K562 (cell line): ENCODE measurements at regions not wholly inside any gene's neighbourhood (a gene's known extent, or its start where the extent isn't known, plus 50 kb on each side); places are given as distances from the start of the nearest gene placed in this dataset.

Experiments
- CEBPB ChIP-seq: fragments of 450-650 bp; IDR thresholded peaks from 2 replicates; pipeline ENCODE4 v1.6.1; 2016; ENCODE audit warnings: missing genetic modification characterization, missing compliant biosample characterization
- CTCF ChIP-seq, 3 experiments: IDR thresholded peaks in 2 of 3; conservative IDR thresholded peaks in 1 of 3; 2 replicates each; pipeline ENCODE4 v1.5.1; 2011 to 2012; ENCODE audit warnings: low read length in 3 of 3, mild to moderate bottlenecking in 3 of 3, control low read depth in 2 of 3, improper control_type of control experiment in 1 of 3, inconsistent platforms in 1 of 3, low read depth in 1 of 3, mixed read lengths in 1 of 3, moderate library complexity in 1 of 3; ENCODE audit not compliant: insufficient read depth in 2 of 3
- ERF ChIP-seq: fragments of 450-650 bp; formaldehyde crosslinking; IDR thresholded peaks from 2 replicates; pipeline ENCODE4 v1.4.0; 2020; ENCODE audit warnings: mild to moderate bottlenecking, mixed read lengths
- IRF9 ChIP-seq: fragments of 450-650 bp; IDR thresholded peaks from 2 replicates; pipeline ENCODE4 v1.6.1; 2016; ENCODE audit warnings: missing biosample characterization, missing genetic modification characterization
- JUN ChIP-seq, 2 experiments: sonication (generic) in 1 of 2; formaldehyde crosslinking in 1 of 2; IDR thresholded peaks; 2 replicates each; pipeline versions ENCODE4 v1.6.1 to v1.8.0; 2012 to 2022; ENCODE audit warnings: borderline replicate concordance in 2 of 2, mild to moderate bottlenecking in 2 of 2, improper control_type of control experiment in 1 of 2, low read depth in 1 of 2, low read length in 1 of 2, missing genetic modification reagents in 1 of 2
- PCBP2 ChIP-seq: fragments of 200-400 bp; formaldehyde crosslinking; IDR thresholded peaks from 2 replicates; pipeline ENCODE4 v1.6.1; 2018; ENCODE audit warnings: low read length, low read depth, mild to moderate bottlenecking, moderate library complexity; ENCODE audit not compliant: poor library complexity, severe bottlenecking
- POLR2A ChIP-seq: fragments of 450-650 bp; conservative IDR thresholded peaks from 2 replicates; pipeline ENCODE4 v1.6.1; 2016
- POLR2AphosphoS2 ChIP-seq: IDR thresholded peaks from 2 replicates; pipeline ENCODE4 v1.6.1; 2012; ENCODE audit warnings: low read length, improper control_type of control experiment
- SMARCA4 ChIP-seq: fragments of 450-650 bp; IDR thresholded peaks from 2 replicates; pipeline ENCODE4 v1.6.1; 2016
- ZNF644 ChIP-seq: fragments of 200-800 bp; sonication (Bioruptor generic); IDR thresholded peaks from 2 replicates; pipeline ENCODE4 v1.6.1; 2016; ENCODE audit warnings: low read depth, missing genetic modification characterization, missing compliant biosample characterization
- TF ChIP-seq, protein P1 (sequence below): fragments of 450-650 bp; IDR thresholded peaks from 2 replicates; pipeline ENCODE4 v1.6.1; 2014; ENCODE audit warnings: low read depth, mild to moderate bottlenecking, moderate library complexity, borderline replicate concordance

GRCh38 chr16:8373676-8374431, 216.5 kb downstream of the TMEM114 start:
- TF ChIP-seq SMARCA4 = no peak
- no peak for TF ChIP-seq IRF9 (tag)
- TF ChIP-seq JUN (IDR thresholded peaks at IDR 0.05; ENCODE audit: borderline replicate concordance, low read depth, low read length) = no peak
- TF ChIP-seq JUN (CRISPR knock-in tag; IDR thresholded peaks at IDR 0.05; ENCODE audit: borderline replicate concordance) = no peak
- no peak for TF ChIP-seq CEBPB (tag)
- no peak for TF ChIP-seq CTCF (IDR thresholded peaks at IDR 0.05 in 2 of 3, conservative IDR thresholded peaks at IDR 0.05 in 1 of 3; ENCODE audit: insufficient read depth in 2 of 3, low read depth in 1 of 3, low read length in 3 of 3)
- no peak for TF ChIP-seq ERF
- no peak for TF ChIP-seq PCBP2
- TF ChIP-seq ZNF644 (tag) = no peak
- no peak for TF ChIP-seq POLR2AphosphoS2
- TF ChIP-seq, protein P1, sequence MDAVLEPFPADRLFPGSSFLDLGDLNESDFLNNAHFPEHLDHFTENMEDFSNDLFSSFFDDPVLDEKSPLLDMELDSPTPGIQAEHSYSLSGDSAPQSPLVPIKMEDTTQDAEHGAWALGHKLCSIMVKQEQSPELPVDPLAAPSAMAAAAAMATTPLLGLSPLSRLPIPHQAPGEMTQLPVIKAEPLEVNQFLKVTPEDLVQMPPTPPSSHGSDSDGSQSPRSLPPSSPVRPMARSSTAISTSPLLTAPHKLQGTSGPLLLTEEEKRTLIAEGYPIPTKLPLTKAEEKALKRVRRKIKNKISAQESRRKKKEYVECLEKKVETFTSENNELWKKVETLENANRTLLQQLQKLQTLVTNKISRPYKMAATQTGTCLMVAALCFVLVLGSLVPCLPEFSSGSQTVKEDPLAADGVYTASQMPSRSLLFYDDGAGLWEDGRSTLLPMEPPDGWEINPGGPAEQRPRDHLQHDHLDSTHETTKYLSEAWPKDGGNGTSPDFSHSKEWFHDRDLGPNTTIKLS = no peak
- no peak for TF ChIP-seq POLR2A
